K562 (cell line): ENCODE measurements at regions not wholly inside any gene's neighbourhood (a gene's known extent, or its start where the extent isn't known, plus 50 kb on each side); places are given as distances from the start of the nearest gene placed in this dataset.

Source experiments
- MGA ChIP-seq: fragments of 450-650 bp; IDR thresholded peaks from 2 replicates; pipeline ENCODE4 v1.6.1; 2016; ENCODE audit warnings: mild to moderate bottlenecking, moderate library complexity
- RAD21 ChIP-seq, 2 experiments: fragments of 250-450 bp in 1 of 2; fragments of 450-650 bp in 1 of 2; sonication (Bioruptor Pico) in 1 of 2; formaldehyde crosslinking in 1 of 2; IDR thresholded peaks in 1 of 2; conservative IDR thresholded peaks in 1 of 2; 2 replicates each; pipeline versions ENCODE4 v1.4.0 to v1.8.0; 2020 to 2022; ENCODE audit warnings: mild to moderate bottlenecking in 2 of 2, moderate library complexity in 1 of 2
- RBM15 ChIP-seq: fragments of 200-400 bp; formaldehyde crosslinking; IDR thresholded peaks from 2 replicates; pipeline ENCODE4 v1.6.1; 2018; ENCODE audit warnings: mild to moderate bottlenecking, low read length, moderate library complexity; ENCODE audit not compliant: insufficient read depth
- TF ChIP-seq, protein P1 (sequence below), 2 experiments: fragments of 450-650 bp in 1 of 2; IDR thresholded peaks; 2 replicates each; pipeline ENCODE4 v1.6.1; 2011 to 2017; ENCODE audit warnings: low read depth in 2 of 2, antibody characterized with exemption in 1 of 2, borderline replicate concordance in 1 of 2, low read length in 1 of 2, mild to moderate bottlenecking in 1 of 2, mixed read lengths in 1 of 2; ENCODE audit not compliant: control insufficient read depth in 1 of 2

DNA sequence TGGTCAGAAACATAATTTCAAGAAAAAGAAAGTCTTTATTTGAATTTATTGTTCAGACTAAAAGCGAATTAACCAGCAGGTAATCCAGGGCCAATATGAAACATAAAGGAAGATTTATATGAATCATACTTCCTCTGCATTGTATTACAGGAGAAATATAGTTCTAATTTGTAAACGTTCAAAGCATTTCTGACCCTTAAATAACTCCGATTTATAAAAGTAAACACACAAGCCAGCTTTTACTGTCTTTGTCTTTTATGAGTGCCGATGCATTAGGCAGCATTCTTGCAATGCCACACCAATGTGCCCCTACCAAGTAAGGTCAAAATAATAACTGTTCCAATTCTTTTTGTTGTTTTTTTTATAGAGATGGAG, 118.8 kb upstream of the RBBP8 start:
- TF ChIP-seq RBM15 (no peak), MGA (no peak), RAD21 (CRISPR knock-in tag; conservative IDR thresholded peaks at IDR 0.05 in 1 of 2, IDR thresholded peaks at IDR 0.05 in 1 of 2) (no peak)
- TF ChIP-seq, protein P1, sequence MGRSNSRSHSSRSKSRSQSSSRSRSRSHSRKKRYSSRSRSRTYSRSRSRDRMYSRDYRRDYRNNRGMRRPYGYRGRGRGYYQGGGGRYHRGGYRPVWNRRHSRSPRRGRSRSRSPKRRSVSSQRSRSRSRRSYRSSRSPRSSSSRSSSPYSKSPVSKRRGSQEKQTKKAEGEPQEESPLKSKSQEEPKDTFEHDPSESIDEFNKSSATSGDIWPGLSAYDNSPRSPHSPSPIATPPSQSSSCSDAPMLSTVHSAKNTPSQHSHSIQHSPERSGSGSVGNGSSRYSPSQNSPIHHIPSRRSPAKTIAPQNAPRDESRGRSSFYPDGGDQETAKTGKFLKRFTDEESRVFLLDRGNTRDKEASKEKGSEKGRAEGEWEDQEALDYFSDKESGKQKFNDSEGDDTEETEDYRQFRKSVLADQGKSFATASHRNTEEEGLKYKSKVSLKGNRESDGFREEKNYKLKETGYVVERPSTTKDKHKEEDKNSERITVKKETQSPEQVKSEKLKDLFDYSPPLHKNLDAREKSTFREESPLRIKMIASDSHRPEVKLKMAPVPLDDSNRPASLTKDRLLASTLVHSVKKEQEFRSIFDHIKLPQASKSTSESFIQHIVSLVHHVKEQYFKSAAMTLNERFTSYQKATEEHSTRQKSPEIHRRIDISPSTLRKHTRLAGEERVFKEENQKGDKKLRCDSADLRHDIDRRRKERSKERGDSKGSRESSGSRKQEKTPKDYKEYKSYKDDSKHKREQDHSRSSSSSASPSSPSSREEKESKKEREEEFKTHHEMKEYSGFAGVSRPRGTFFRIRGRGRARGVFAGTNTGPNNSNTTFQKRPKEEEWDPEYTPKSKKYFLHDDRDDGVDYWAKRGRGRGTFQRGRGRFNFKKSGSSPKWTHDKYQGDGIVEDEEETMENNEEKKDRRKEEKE (IDR thresholded peaks at IDR 0.05; ENCODE audit: borderline replicate concordance in 1 of 2, control insufficient read depth in 1 of 2, low read depth in 2 of 2, low read length in 1 of 2), result no peak
